ENCODE measurements at regions not wholly inside any gene's neighbourhood (a gene's known extent, or its start where the extent isn't known, plus 50 kb on each side); places are given as distances from the start of the nearest gene placed in this dataset.

DNA sequence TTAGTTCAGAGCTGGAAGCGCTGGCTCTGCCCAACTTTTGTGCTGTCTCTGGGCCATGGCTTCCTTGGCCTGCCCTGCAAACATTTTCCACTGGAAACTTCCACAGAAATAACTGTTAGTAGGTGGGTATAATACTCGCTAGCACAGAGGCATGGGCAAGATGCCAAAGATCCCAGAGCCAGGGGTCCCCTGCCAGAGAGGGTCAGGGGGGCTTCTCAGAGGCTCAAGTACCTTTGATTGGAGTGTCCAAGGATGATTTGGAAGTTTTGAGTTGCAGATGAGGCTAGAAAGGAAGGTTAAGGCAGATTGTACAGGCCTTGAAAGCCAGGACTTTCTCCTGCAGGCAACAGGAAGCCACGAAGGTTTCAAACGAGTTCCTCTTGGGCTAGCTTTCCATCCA is 187.6 kb downstream of the DICER1 start:
- Histone ChIP-seq H3K27ac (peak overlapping the region in 1 of 4 donors; percentile 83), H3K9me3 (no peaks in the 10 kb centered on the region), H3K4me3 (no peak overlapping the region), H3K4me1 (peaks cover 0 to 13% (median 9%) of the 10 kb centered on the region in 4 donors), H3K36me3 (no peaks in the 10 kb centered on the region), H3K27me3 (no peaks in the 10 kb centered on the region)
- WGBS, 2 donors: 53 to 67% methylated on average over 4 of the region's 4 CpGs
- no peak for DNase-seq
- TF ChIP-seq, protein P1, sequence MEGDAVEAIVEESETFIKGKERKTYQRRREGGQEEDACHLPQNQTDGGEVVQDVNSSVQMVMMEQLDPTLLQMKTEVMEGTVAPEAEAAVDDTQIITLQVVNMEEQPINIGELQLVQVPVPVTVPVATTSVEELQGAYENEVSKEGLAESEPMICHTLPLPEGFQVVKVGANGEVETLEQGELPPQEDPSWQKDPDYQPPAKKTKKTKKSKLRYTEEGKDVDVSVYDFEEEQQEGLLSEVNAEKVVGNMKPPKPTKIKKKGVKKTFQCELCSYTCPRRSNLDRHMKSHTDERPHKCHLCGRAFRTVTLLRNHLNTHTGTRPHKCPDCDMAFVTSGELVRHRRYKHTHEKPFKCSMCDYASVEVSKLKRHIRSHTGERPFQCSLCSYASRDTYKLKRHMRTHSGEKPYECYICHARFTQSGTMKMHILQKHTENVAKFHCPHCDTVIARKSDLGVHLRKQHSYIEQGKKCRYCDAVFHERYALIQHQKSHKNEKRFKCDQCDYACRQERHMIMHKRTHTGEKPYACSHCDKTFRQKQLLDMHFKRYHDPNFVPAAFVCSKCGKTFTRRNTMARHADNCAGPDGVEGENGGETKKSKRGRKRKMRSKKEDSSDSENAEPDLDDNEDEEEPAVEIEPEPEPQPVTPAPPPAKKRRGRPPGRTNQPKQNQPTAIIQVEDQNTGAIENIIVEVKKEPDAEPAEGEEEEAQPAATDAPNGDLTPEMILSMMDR (IDR thresholded peaks at IDR 0.05): no peak
- TF ChIP-seq EP300 (IDR thresholded peaks at IDR 0.05): no peak
- TF ChIP-seq POLR2A (IDR thresholded peaks at IDR 0.05): no peak
- TF ChIP-seq POLR2AphosphoS5 (IDR thresholded peaks at IDR 0.05): no peak
- intact Hi-C loops (cut with DNase I): loop anchor here (2.0 to 5.0 kb wide), 4 partner anchors 33 to 129 kb away; no protein-coding TSS in a partner anchor

DNA sequence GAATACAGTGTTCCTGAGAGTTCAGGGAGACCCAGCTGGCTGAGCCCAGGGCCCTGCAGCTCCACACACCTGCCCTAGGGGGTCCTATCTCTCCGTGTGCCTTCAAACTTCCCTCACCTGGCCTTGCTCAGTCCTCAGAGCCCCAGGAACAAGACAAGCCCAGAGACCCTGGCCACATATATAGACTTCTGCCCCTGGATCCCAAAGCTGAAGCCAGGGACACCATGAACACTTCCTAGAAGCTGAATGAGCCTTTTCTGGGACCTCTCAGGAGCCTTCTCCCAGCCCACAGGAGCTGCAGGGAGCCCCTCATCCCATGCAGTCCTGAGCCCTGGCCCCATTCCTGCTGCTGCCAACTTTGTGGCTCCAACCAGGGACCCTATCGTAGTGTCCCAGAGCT is 190.5 kb downstream of the DICER1 start:
- Histone ChIP-seq H3K27me3 (no peaks in the 10 kb centered on the region), H3K9me3 (no peaks in the 10 kb centered on the region), H3K36me3 (no peaks in the 10 kb centered on the region), H3K4me3 (no peak overlapping the region), H3K27ac (no peak overlapping the region), H3K4me1 (peaks cover 0 to 6% (median 2%) of the 10 kb centered on the region in 4 donors)
- TF ChIP-seq, protein P1 (IDR thresholded peaks at IDR 0.05): no peak
- no peak for TF ChIP-seq EP300 (IDR thresholded peaks at IDR 0.05)
- TF ChIP-seq POLR2AphosphoS5 (IDR thresholded peaks at IDR 0.05): no peak
- TF ChIP-seq POLR2A (IDR thresholded peaks at IDR 0.05): no peak
- intact Hi-C loops (cut with DNase I): no loop called here
- no peak for DNase-seq
- 66 to 79% methylated on average over 2 of the region's 2 CpGs for WGBS, 2 donors

DNA sequence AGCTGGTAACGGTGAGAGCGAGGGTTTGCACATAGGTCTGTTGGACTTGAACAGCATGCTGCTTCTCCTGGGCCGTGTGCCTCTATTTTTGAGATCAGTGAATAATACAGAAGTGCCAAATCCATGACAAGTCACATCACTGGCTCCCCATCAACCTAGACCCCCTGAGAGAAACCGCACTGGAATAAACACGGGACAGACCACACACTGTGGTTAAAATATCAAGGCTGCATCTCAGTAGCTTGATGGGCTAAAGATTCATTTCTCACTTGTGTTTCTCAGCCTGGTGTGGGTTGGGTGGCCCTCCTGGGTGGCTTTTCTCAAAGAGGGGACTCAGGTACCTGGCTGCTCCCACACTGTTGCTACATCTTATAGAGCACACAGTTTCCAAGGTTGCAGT is 191.0 kb downstream of the DICER1 start:
- Histone ChIP-seq H3K27ac (no peak overlapping the region), H3K27me3 (peaks cover 0 to 2% (median 0%) of the 10 kb centered on the region in 3 donors), H3K4me3 (no peak overlapping the region), H3K9me3 (no peaks in the 10 kb centered on the region), H3K36me3 (no peaks in the 10 kb centered on the region), H3K4me1 (peaks cover 0 to 3% (median 0%) of the 10 kb centered on the region in 4 donors)
- no peak for TF ChIP-seq POLR2AphosphoS5 (IDR thresholded peaks at IDR 0.05)
- TF ChIP-seq, protein P1 (IDR thresholded peaks at IDR 0.05): no peak
- TF ChIP-seq EP300 (IDR thresholded peaks at IDR 0.05): no peak
- TF ChIP-seq POLR2A (IDR thresholded peaks at IDR 0.05): no peak
- intact Hi-C loops (cut with DNase I): no loop called here
- DNase-seq: no peak
- WGBS, 2 donors: 63 to 65% methylated on average over 5 of the region's 5 CpGs

DNA sequence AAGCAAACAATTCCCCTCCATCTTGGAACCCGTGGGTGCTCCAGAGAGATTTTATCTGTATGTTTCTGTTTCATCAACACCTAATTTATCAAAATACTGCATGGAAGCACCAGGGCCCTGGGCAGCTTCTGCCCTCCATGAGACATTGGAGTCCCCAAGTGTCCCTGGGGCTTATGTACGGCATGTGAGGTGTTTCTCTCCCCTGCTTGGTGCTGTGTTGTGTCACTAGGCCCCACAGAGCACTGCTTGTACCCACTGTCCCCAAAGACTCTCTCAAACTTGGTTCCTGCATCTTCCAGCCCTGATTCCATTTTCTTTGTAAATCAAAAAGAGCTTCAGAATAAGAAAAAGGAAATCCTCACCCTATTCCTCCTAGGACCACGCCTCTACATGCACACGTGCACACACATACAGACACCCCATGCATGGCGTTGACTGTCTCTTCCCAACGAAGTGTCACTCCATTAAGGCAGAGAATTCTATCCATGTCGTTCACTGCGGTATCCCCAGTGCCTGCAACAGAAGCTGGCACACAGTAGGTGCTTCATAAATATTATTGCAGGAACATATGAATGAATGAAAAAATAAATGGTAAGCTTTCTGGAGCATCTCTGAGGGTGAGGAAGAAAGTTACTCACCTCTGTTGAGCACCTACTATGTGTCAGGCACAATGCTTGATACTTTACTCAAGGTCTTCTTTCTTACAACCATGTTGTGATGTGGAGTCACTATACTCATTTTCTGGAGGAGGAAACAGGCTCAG is 191.6 kb downstream of the DICER1 start:
- no peaks in the 10 kb centered on the region for H3K36me3 ChIP-seq
- intact Hi-C loops (cut with DNase I): no loop called here
- TF ChIP-seq POLR2A (IDR thresholded peaks at IDR 0.05) (no peak), POLR2AphosphoS5 (IDR thresholded peaks at IDR 0.05) (no peak), EP300 (IDR thresholded peaks at IDR 0.05) (no peak)
- TF ChIP-seq, protein P1 (IDR thresholded peaks at IDR 0.05): no peak
- H3K9me3 ChIP-seq: no peaks in the 10 kb centered on the region
- no peak for DNase-seq
- H3K27ac ChIP-seq: no peak overlapping the region
- peaks cover 0 to 6% (median 0%) of the 10 kb centered on the region in 3 donors for H3K27me3 ChIP-seq
- H3K4me3 ChIP-seq: no peak overlapping the region
- 77 to 90% methylated on average over 8 of the region's 8 CpGs for WGBS, 2 donors
- H3K4me1 ChIP-seq: no peaks in the 10 kb centered on the region
